ENCODE measurements at regions not wholly inside any gene's neighbourhood (a gene's known extent, or its start where the extent isn't known, plus 50 kb on each side); places are given as distances from the start of the nearest gene placed in this dataset.

DNA sequence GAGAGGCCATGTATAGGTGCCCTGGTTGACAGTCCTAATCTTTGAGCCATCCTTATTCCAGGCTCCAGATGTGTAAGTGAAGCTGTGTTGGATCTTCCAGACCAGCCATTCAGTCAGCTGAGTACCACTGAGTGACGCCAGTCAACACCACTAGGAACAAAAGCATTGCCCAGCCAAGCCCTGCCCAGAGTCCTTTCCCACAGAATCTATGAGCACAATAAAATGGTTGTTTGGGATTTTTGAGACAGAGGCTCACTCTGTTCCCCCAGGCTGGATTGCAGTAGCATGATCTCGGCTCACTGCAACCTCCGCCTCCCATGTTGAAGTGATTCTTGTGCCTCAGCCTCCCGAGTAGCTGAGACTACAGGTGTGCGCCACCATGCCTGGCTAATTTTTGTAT, 262.5 kb downstream of the BCOR start:
- Histone ChIP-seq H3K27me3 (ENCODE audit: control insufficient read depth in 1 of 2, insufficient read depth in 1 of 2, low read length in 2 of 2) (peaks cover 0 to 67% of the 10 kb centered on the region in 2 experiments), H4K8ac (ENCODE audit: low read length) (no peak overlapping the region), H4K91ac (ENCODE audit: low read length) (no peak overlapping the region), H3K9me3 (ENCODE audit: control insufficient read depth, low read length) (peaks cover 2% of the 10 kb centered on the region), H3K27ac (ENCODE audit: low read length, poor library complexity, severe bottlenecking) (no peak overlapping the region), H3K79me1 (replicated peaks; ENCODE audit: low read length, poor library complexity, severe bottlenecking) (no peaks in the 10 kb centered on the region), H3K36me3 (ENCODE audit: control insufficient read depth in 1 of 2, insufficient read depth in 2 of 2, low read depth in 1 of 2, low read length in 2 of 2) (no peaks in the 10 kb centered on the region), H3K4ac (ENCODE audit: low read depth in 1 of 2, low read length in 2 of 2) (no peak overlapping the region), H3K4me1 (ENCODE audit: control insufficient read depth, insufficient read depth, low read depth, low read length) (no peaks in the 10 kb centered on the region), H2AK5ac (ENCODE audit: low read length, severe bottlenecking) (no peak overlapping the region), H2BK12ac (ENCODE audit: low read length in 2 of 2) (no peak overlapping the region), H2BK5ac (ENCODE audit: low read depth, low read length, poor library complexity, severe bottlenecking) (no peak overlapping the region), H2BK15ac (ENCODE audit: low read depth, poor library complexity, severe bottlenecking) (no peak overlapping the region), H3K9ac (ENCODE audit: low read length) (no peak overlapping the region), H3K23ac (ENCODE audit: low read length in 2 of 2) (no peak overlapping the region), H3K4me2 (ENCODE audit: low read length, poor library complexity, severe bottlenecking) (no peak overlapping the region), H2BK120ac (ENCODE audit: low read depth, low read length) (no peak overlapping the region), H3K14ac (ENCODE audit: low read length in 2 of 2) (no peak overlapping the region), H3K18ac (ENCODE audit: low read depth in 1 of 2, low read length in 2 of 2) (no peak overlapping the region), H3K4me3 (ENCODE audit: insufficient read depth in 1 of 2, low read depth in 1 of 2, low read length in 2 of 2) (no peak overlapping the region), H2AFZ (ENCODE audit: low read depth, low read length) (no peak overlapping the region)
- no peak for DNase-seq
- 95% methylated on average over 4 of the region's 5 CpGs for WGBS

DNA sequence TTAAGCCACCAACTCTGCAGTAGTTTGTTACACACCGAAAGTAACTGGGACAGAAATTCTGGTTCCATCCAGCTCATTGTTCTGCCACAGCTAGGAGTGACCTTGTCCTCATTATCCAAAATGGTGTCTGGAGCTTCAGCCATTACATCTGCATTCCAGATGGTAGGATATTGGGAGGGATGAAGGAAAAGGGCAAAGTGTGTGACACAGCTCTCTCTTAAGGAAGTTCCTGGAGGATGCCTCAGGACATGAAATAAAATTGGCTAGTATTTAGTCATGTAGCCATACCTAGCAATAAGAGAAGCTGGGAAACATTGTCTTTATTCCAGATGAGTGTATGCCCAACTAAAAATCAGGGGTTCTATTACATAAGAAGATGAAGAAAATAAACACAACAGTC, 262.0 kb downstream of the BCOR start:
- peaks cover 0 to 66% of the 10 kb centered on the region in 2 experiments for H3K27me3 ChIP-seq (ENCODE audit: control insufficient read depth in 1 of 2, insufficient read depth in 1 of 2, low read length in 2 of 2)
- H2BK15ac ChIP-seq (ENCODE audit: low read depth, poor library complexity, severe bottlenecking): no peak overlapping the region
- no peaks in the 10 kb centered on the region for H3K4me1 ChIP-seq (ENCODE audit: control insufficient read depth, insufficient read depth, low read depth, low read length)
- H3K18ac ChIP-seq (ENCODE audit: low read depth in 1 of 2, low read length in 2 of 2): no peak overlapping the region
- no peak overlapping the region for H2BK5ac ChIP-seq (ENCODE audit: low read depth, low read length, poor library complexity, severe bottlenecking)
- no peak overlapping the region for H2BK12ac ChIP-seq (ENCODE audit: low read length in 2 of 2)
- H3K9ac ChIP-seq (ENCODE audit: low read length): no peak overlapping the region
- H2BK120ac ChIP-seq (ENCODE audit: low read depth, low read length): no peak overlapping the region
- H2AK5ac ChIP-seq (ENCODE audit: low read length, severe bottlenecking): no peak overlapping the region
- H3K23ac ChIP-seq (ENCODE audit: low read length in 2 of 2): no peak overlapping the region
- no peaks in the 10 kb centered on the region for H3K79me1 ChIP-seq (replicated peaks; ENCODE audit: low read length, poor library complexity, severe bottlenecking)
- no peak overlapping the region for H3K4me2 ChIP-seq (ENCODE audit: low read length, poor library complexity, severe bottlenecking)
- no peak overlapping the region for H4K8ac ChIP-seq (ENCODE audit: low read length)
- no peaks in the 10 kb centered on the region for H3K36me3 ChIP-seq (ENCODE audit: control insufficient read depth in 1 of 2, insufficient read depth in 2 of 2, low read depth in 1 of 2, low read length in 2 of 2)
- H3K9me3 ChIP-seq (ENCODE audit: control insufficient read depth, low read length): peaks cover 2% of the 10 kb centered on the region
- no peak for DNase-seq
- no peak overlapping the region for H2AFZ ChIP-seq (ENCODE audit: low read depth, low read length)
- no peak overlapping the region for H4K91ac ChIP-seq (ENCODE audit: low read length)
- H3K27ac ChIP-seq (ENCODE audit: low read length, poor library complexity, severe bottlenecking): no peak overlapping the region
- H3K4me3 ChIP-seq (ENCODE audit: insufficient read depth in 1 of 2, low read depth in 1 of 2, low read length in 2 of 2): no peak overlapping the region
- no peak overlapping the region for H3K4ac ChIP-seq (ENCODE audit: low read depth in 1 of 2, low read length in 2 of 2)
- no peak overlapping the region for H3K14ac ChIP-seq (ENCODE audit: low read length in 2 of 2)
- WGBS: 100% methylated on average over 1 of the region's 1 CpG

DNA sequence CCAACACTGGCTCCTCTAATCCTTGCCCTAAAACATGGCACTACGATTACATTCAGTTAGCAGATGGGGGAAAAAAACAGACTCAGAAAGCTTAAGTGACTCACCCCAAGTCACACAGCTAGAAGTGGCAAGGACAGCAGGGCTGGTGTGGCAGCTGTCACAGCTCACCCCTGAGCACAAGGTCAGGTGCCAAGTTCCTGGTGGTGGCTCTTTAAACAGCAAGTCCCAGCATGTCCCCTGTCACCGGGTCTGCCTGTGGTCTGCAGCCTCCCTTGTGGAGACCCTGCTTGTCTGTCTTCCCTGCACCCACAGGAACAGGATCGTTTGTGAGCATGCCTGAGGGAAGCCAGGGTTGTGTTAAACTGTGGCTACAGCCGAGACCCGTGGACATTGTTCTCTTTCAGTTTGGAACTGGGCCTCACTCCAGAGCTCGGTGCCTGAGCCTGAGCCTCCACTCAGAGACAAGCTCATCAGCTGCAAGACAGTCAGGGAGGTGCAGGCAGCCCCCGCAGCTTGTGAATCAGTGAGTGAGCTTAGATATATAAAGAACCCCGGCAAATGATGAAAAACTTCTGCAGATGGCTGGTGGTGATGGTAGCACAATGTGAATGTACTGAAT, 260.8 kb downstream of the BCOR start:
- Histone ChIP-seq H2BK5ac (ENCODE audit: low read depth, low read length, poor library complexity, severe bottlenecking) (no peak overlapping the region), H3K4me2 (ENCODE audit: low read length, poor library complexity, severe bottlenecking) (no peak overlapping the region), H2BK120ac (ENCODE audit: low read depth, low read length) (no peak overlapping the region), H3K27ac (ENCODE audit: low read length, poor library complexity, severe bottlenecking) (no peak overlapping the region), H3K4me3 (ENCODE audit: insufficient read depth in 1 of 2, low read depth in 1 of 2, low read length in 2 of 2) (no peak overlapping the region), H3K18ac (ENCODE audit: low read depth in 1 of 2, low read length in 2 of 2) (peak overlapping the region in 1 of 2 experiments; percentile 40), H4K91ac (ENCODE audit: low read length) (no peak overlapping the region), H3K9ac (ENCODE audit: low read length) (no peak overlapping the region), H3K23ac (ENCODE audit: low read length in 2 of 2) (no peak overlapping the region), H3K27me3 (ENCODE audit: control insufficient read depth in 1 of 2, insufficient read depth in 1 of 2, low read length in 2 of 2) (peaks cover 0 to 72% of the 10 kb centered on the region in 2 experiments), H2BK12ac (ENCODE audit: low read length in 2 of 2) (peak overlapping the region in 1 of 2 experiments; percentile 52), H3K14ac (ENCODE audit: low read length in 2 of 2) (no peak overlapping the region), H3K79me1 (replicated peaks; ENCODE audit: low read length, poor library complexity, severe bottlenecking) (no peaks in the 10 kb centered on the region), H3K4me1 (ENCODE audit: control insufficient read depth, insufficient read depth, low read depth, low read length) (no peaks in the 10 kb centered on the region), H3K9me3 (ENCODE audit: control insufficient read depth, low read length) (peaks cover 2% of the 10 kb centered on the region), H2AFZ (ENCODE audit: low read depth, low read length) (no peak overlapping the region), H4K8ac (ENCODE audit: low read length) (no peak overlapping the region), H2BK15ac (ENCODE audit: low read depth, poor library complexity, severe bottlenecking) (no peak overlapping the region), H3K36me3 (ENCODE audit: control insufficient read depth in 1 of 2, insufficient read depth in 2 of 2, low read depth in 1 of 2, low read length in 2 of 2) (no peaks in the 10 kb centered on the region), H2AK5ac (ENCODE audit: low read length, severe bottlenecking) (no peak overlapping the region), H3K4ac (ENCODE audit: low read depth in 1 of 2, low read length in 2 of 2) (no peak overlapping the region)
- DNase-seq: no peak
- 60% methylated on average over 7 of the region's 8 CpGs for WGBS

DNA sequence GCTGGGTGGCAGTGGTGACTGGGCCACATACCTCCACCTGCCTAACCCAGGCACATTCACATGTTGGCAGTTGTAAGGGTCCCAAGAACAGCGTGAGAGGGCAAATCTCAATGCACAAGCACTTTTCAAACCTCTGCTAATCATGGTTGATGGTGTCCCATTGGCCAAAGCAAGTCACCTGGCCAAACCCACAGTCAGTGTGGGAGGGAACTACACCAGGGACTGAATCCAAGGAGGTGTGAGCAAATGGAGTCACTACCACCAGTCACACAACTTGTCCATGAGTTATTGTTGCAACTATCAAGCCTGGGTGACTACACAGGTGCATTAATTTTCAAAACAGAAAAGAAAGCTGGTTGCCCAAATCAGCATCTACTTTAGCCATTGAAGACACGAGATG, 260.1 kb downstream of the BCOR start:
- Histone ChIP-seq H3K9ac (ENCODE audit: low read length) (no peak overlapping the region), H3K27me3 (ENCODE audit: control insufficient read depth in 1 of 2, insufficient read depth in 1 of 2, low read length in 2 of 2) (peaks cover 0 to 74% of the 10 kb centered on the region in 2 experiments), H4K8ac (ENCODE audit: low read length) (no peak overlapping the region), H2BK5ac (ENCODE audit: low read depth, low read length, poor library complexity, severe bottlenecking) (no peak overlapping the region), H2BK12ac (ENCODE audit: low read length in 2 of 2) (no peak overlapping the region), H3K4ac (ENCODE audit: low read depth in 1 of 2, low read length in 2 of 2) (no peak overlapping the region), H3K4me2 (ENCODE audit: low read length, poor library complexity, severe bottlenecking) (no peak overlapping the region), H3K18ac (ENCODE audit: low read depth in 1 of 2, low read length in 2 of 2) (no peak overlapping the region), H4K91ac (ENCODE audit: low read length) (no peak overlapping the region), H3K9me3 (ENCODE audit: control insufficient read depth, low read length) (peaks cover 2% of the 10 kb centered on the region), H3K4me3 (ENCODE audit: insufficient read depth in 1 of 2, low read depth in 1 of 2, low read length in 2 of 2) (no peak overlapping the region), H3K4me1 (ENCODE audit: control insufficient read depth, insufficient read depth, low read depth, low read length) (no peaks in the 10 kb centered on the region), H2AK5ac (ENCODE audit: low read length, severe bottlenecking) (no peak overlapping the region), H3K14ac (ENCODE audit: low read length in 2 of 2) (no peak overlapping the region), H3K36me3 (ENCODE audit: control insufficient read depth in 1 of 2, insufficient read depth in 2 of 2, low read depth in 1 of 2, low read length in 2 of 2) (no peaks in the 10 kb centered on the region), H3K27ac (ENCODE audit: low read length, poor library complexity, severe bottlenecking) (no peak overlapping the region), H2BK15ac (ENCODE audit: low read depth, poor library complexity, severe bottlenecking) (no peak overlapping the region), H3K79me1 (replicated peaks; ENCODE audit: low read length, poor library complexity, severe bottlenecking) (no peaks in the 10 kb centered on the region), H2BK120ac (ENCODE audit: low read depth, low read length) (no peak overlapping the region), H3K23ac (ENCODE audit: low read length in 2 of 2) (no peak overlapping the region), H2AFZ (ENCODE audit: low read depth, low read length) (no peak overlapping the region)
- WGBS: 89% methylated on average over 1 of the region's 2 CpGs
- no peak for DNase-seq
